Dermis microvascular lymphatic vessel endothelial cell (primary cell): ENCODE measurements at regions not wholly inside any gene's neighbourhood (a gene's known extent, or its start where the extent isn't known, plus 50 kb on each side); places are given as distances from the start of the nearest gene placed in this dataset.
"Not testable (repeated sequence)": the region's sequence is repeated elsewhere in the genome, so short reads cannot be mapped to it uniquely, and the experiment has no call there.

Experiments used
- DNase-seq, 2 donors: peaks; one replicate each; pipeline versions ENCODE4 v3.0.0 to v3.0.0-alpha.2; 2010; ENCODE audit warnings: low read depth in 2 of 2

DNA sequence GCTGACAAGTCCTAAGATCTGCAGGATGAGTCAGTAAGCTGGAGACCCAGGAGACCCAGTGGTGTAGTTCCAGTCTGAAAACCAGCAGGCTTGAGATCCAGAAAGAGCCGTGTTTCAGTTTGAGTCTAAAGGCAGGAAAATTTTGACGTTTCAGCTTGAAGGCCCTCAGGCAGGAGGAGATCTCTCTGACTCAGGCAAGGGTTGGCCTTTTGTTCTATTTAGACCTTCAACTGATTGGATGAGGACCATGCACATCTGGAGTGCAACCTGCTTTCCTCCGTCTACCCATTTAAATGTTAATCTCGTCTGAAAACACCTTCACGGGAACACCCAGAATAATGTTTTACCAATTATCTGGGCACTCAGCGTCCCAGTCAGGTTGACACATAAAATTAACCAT lies 69.5 kb downstream of the NPIPA7 start:
- not testable (repeated sequence) for DNase-seq

GRCh38 chr16:16449712-16450237 lies 70.8 kb downstream of the NPIPA7 start:
- DNase-seq, result not testable (repeated sequence)

DNA sequence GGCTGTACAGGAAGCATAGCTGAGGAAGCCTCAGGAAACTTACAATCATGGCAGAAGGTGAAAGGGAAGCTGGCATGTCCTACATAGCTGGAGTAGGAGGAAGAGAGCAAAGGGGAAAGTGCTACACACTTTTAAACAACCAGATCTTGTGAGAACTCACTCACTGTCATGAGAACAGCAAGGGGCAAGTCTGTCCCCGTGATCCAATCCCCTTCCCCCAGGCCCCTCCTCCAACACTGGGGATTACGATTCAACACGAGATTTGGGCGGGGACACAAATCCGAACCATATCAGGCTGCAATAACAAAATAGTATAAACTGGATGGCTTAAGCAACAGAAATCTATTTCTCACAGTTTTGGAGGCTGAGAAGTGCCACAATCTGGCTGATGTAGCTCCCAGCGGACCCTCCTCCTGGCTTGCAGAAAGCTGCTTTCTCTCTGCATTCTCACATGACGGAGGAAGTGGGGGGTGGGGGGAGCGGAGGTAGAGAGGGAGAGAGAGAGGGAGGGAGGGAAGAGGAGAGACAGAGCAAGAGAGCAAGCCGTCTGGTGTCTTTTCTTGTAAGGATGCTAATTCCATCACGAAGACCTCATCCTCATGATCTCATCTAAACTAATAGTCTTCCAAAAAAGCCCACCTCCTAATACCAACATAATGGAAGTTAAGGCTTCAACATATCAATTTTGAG lies 72.9 kb downstream of the NPIPA7 start:
- DNase-seq, result not testable (repeated sequence)

DNA sequence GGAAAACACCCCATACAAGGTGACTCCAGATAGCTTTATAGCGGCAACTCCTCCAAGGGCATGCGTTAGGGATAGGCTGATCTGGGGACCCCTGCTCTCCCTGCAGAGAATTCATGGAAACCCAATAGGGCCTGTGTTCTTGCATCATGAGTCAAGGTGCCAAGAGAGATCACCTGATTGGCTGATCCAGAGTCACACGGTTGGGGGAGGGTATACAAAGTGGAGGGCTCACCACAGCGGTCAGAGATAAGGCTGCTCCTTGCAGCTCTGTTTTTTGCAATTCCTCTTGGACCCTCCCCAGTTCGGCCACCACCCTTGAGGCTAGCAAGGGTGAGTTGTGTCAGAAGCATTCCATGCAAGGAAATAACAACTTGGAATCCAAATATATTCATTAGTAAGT lies 79.6 kb downstream of the NPIPA7 start:
- DNase-seq, result not testable (repeated sequence)

GRCh38 chr16:16463792-16464191 lies 84.9 kb downstream of the NPIPA7 start:
- not testable (repeated sequence) for DNase-seq

- DNase-seq, result not testable (repeated sequence)
Observed at GRCh38 chr16:16488919-16489318, 110.0 kb downstream of the NPIPA7 start.

DNA sequence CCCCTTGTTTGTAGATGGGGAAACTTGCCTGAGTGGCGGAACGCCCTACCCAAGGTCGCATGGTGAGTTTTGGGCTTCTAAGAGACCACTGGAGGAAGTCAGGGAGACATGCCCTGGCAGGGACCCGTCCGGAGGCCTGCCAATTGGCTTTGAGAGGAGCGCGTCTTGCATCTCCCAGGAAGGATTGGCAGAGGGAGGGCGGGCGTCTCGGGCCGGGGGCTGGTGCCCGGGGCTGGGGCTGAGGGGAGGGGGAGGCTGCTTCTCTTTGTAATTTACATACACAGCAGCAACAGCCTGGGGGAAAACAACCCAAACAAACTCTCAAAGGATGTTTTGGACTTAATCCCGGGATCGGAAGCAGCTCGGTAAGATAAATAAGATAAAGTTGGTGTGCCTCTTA lies 110.5 kb downstream of the NPIPA7 start:
- DNase-seq, result not testable (repeated sequence)

- DNase-seq, result not testable (repeated sequence)
Observed at GRCh38 chr16:16494114-16494513, 115.2 kb downstream of the NPIPA7 start.

- not testable (repeated sequence) for DNase-seq
Observed at GRCh38 chr16:16494998-16495397, 116.1 kb downstream of the NPIPA7 start.

- not testable (repeated sequence) for DNase-seq
Observed at GRCh38 chr16:16499875-16500274, 120.9 kb downstream of the NPIPA7 start.

DNA sequence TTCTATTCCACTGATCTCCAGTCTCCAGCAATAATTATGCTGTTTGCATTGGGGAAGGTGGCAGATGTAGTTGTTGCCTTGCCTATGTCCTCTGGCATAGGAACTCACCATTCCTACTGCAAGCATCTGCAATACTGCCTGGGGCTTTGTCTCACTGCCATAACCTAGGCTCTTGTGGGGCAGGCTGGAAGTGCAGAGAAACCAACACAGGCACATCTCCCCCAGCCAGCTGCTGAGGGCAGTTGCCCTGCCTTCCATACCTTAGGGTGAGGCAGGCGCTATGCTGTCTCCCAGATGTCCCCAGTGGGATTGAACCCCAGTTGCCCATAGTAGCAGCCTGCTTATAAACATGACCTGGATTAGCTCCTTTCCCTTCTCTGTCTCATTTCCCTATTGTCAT lies 128.1 kb downstream of the NPIPA7 start:
- DNase-seq, result not testable (repeated sequence)

- not testable (repeated sequence) for DNase-seq
Observed at GRCh38 chr16:16508344-16508743, 129.4 kb downstream of the NPIPA7 start.

GRCh38 chr16:16519395-16519794 lies 140.5 kb downstream of the NPIPA7 start:
- not testable (repeated sequence) for DNase-seq

DNA sequence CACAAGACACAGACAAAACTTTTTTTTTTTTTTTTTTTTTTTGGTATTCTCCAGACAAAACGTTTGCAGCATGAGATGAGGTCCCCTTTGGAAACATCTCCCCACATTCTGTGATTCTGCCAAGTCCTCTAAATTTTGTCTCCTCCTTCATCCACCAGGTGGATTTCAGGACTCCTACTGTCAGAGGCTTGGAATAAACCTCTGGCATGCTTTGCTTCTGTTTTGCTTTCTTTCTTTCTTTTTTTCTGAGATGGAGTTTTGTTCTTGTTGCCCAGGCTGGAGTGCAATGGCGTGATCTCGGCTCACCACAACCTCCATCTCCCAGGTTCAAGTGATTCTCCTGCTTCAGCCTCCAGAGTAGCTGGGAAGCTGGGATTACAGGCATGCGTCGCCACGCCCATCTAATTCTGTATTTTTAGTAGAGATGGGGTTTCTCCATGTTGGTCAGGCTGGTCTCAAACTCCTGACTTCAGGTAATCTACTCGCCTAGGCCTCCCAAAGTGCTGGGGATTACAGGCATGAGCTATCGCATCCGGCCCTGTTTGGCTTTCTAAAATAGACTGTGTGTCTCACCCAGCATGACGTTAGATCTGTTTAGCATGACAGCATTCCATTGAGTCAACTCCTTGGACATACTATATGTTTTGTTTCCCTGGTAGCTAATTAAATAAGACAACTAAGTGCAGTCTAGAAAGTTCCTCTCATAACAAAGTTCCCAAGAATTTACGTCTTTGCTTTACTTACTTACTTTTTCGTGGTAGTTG lies 142.5 kb downstream of the NPIPA7 start:
- not testable (repeated sequence) for DNase-seq

DNA sequence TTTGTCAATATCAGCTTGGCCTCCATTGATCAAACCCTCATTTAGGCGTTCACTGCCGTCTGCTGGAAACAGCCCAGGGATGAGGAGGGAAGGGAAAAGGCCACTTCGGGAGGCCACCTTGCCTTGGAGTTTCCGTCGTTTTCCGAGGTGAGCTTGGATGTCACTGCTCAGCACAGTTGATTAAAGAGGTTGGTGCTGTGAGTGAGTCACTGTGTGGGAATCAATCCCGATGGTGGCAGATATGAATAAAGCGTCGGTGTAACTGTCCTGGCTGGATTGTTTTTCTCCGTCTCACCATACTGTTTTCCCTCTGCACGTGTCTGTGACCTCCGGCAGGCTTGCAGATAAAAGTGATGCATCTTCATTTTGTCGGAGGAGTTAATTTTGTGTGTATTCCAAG lies 148.1 kb downstream of the NPIPA7 start:
- DNase-seq, result not testable (repeated sequence)

DNA sequence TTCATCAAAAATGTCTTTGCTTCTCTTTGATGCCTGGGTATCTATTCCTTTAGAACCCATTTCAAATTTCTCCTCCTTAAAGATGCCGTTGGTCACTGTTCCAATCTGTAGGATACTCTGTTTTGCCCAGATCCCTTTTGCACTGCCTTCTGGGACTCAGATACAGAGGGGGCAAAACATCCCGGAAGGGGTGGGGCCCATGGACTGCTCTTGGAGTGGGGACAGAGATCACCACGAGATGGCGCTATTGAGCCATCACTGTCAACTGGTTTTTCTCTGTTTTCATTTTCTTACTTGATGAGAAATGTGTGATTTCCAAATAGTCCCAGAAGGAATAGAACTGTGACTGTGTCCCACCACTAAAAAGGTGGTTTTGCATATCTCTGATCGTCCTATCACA lies 151.8 kb downstream of the NPIPA7 start:
- DNase-seq, result not testable (repeated sequence)

DNA sequence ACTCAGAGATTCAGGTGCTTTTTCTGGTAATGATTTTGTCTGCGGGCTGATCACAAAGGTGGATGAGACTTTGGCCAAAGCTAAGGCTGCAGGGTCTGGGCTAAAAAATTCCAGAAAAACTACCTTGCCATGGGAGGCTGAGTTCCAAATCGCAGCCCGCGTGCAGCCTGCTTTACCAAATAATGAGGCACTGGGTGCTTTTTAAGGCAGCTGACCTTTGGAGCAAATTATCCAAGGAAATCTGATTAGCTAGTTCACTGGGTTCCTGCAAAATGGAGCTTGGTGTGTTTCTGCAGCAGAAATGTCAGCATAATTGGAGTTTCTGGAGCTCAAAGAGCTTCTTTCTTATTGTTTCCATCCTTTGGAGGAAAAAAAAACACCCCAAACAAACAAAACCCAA lies 156.6 kb downstream of the NPIPA7 start:
- not testable (repeated sequence) for DNase-seq

DNA sequence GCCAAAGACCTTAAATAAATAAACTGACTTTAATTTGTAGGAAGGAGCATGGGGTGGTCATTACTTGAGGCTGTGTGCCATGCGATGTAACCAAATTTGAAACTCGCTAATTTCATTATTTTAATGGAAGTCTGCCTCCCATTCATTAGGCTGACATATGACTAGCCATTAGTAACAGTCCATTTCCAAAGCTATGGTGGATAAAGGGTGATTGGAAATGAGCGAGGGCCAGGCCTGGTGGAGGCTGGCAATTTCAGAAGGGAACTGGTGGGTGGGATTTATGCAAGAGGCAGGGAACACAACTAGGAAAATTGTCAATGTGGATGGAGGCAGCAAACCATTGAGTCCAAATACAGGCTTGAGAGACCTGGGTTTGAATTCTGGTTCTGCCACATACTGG lies 157.2 kb downstream of the NPIPA7 start:
- DNase-seq, result not testable (repeated sequence)

- DNase-seq, result not testable (repeated sequence)
Observed at GRCh38 chr16:16549710-16550109, 170.8 kb downstream of the NPIPA7 start.

DNA sequence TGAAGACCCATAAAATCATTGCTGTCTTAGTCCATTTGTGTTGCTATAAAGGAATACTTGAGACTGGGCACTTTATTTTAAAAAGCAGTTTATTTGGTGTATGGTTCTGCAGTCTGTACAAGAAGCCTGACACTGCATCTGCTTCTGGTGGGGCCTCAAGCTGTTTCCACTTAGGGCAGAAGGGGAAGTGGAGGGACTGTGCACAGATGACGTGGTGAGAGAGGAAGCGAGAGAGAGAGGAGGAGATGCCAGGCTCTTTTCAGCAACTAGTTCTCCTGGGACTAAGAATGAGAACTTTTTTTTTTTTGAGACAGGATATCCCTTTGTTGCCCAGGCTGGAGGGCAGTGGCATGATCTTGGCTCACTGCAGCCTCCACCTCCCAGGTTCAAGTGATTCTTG lies 171.9 kb downstream of the NPIPA7 start:
- not testable (repeated sequence) for DNase-seq

GRCh38 chr16:16552819-16553340 lies 173.9 kb downstream of the NPIPA7 start:
- DNase-seq, result not testable (repeated sequence)

- DNase-seq, result not testable (repeated sequence)
Observed at GRCh38 chr16:16559179-16559740, 180.3 kb downstream of the NPIPA7 start.
